ENCODE measurements at regions not wholly inside any gene's neighbourhood (a gene's known extent, or its start where the extent isn't known, plus 50 kb on each side); places are given as distances from the start of the nearest gene placed in this dataset.

- no peak for DNase-seq
These were observed 598.4 kb downstream of the MBD2 start for GRCh38 chr18:53625997-53626599.

GRCh38 chr18:53610957-53611356 is 613.5 kb downstream of the MBD2 start:
- no peak for DNase-seq

- no peak for DNase-seq
These were observed 617.7 kb downstream of the MBD2 start for GRCh38 chr18:53606792-53607191.

- no peak for DNase-seq
These were observed 619.3 kb downstream of the MBD2 start for GRCh38 chr18:53605198-53605597.

- DNase-seq: no peak
These were observed 621.2 kb downstream of the MBD2 start for GRCh38 chr18:53603276-53603675.

- DNase-seq: no peak
These were observed 623.1 kb downstream of the MBD2 start for GRCh38 chr18:53601344-53601743.

GRCh38 chr18:53586923-53587322 is 637.5 kb downstream of the MBD2 start:
- no peak for DNase-seq

All from activated CD4-positive, alpha-beta T cell treated with anti-CD3 and anti-CD28 coated beads, Interleukin-2, amount 50 U/mL, for 16 hours (primary cell).